ENCODE measurements at regions not wholly inside any gene's neighbourhood (a gene's known extent, or its start where the extent isn't known, plus 50 kb on each side); places are given as distances from the start of the nearest gene placed in this dataset.

DNA sequence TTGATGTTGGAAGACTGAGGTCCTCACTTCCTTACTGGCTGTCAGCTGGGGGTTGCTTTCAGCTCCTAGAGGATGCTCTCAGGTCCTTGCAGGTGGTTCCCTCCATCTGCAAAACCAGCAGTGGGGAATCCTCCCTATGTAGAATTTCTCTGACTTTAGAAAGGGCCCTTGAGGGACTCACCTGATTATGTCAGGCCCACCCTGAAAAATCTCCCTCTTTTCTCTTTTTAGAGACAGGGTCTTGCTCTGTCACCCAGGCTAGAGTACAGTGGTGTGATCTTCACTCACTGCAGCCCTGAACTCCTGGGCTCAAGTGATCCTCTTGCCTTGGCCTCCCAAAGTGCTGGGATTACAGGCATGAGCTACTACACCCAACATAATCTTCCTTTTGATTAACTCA lies 102.9 kb upstream of the MCHR2 start:
- H3K4me1 ChIP-seq, result no peaks in the 10 kb centered on the region
- peaks cover 12% of the 10 kb centered on the region; the same call in 1 of the 2 replicates for H3K27me3 ChIP-seq
- no peak overlapping the region for H3K4me3 ChIP-seq (ENCODE audit: low read depth, low read length)
- DNase-seq, result no peak
- no peaks in the 10 kb centered on the region for H3K36me3 ChIP-seq
- H3K9me3 ChIP-seq, result no peaks in the 10 kb centered on the region
- TF ChIP-seq, protein P1, sequence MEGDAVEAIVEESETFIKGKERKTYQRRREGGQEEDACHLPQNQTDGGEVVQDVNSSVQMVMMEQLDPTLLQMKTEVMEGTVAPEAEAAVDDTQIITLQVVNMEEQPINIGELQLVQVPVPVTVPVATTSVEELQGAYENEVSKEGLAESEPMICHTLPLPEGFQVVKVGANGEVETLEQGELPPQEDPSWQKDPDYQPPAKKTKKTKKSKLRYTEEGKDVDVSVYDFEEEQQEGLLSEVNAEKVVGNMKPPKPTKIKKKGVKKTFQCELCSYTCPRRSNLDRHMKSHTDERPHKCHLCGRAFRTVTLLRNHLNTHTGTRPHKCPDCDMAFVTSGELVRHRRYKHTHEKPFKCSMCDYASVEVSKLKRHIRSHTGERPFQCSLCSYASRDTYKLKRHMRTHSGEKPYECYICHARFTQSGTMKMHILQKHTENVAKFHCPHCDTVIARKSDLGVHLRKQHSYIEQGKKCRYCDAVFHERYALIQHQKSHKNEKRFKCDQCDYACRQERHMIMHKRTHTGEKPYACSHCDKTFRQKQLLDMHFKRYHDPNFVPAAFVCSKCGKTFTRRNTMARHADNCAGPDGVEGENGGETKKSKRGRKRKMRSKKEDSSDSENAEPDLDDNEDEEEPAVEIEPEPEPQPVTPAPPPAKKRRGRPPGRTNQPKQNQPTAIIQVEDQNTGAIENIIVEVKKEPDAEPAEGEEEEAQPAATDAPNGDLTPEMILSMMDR (IDR thresholded peaks at IDR 0.05; ENCODE audit: low read depth, low read length), result no peak

DNA sequence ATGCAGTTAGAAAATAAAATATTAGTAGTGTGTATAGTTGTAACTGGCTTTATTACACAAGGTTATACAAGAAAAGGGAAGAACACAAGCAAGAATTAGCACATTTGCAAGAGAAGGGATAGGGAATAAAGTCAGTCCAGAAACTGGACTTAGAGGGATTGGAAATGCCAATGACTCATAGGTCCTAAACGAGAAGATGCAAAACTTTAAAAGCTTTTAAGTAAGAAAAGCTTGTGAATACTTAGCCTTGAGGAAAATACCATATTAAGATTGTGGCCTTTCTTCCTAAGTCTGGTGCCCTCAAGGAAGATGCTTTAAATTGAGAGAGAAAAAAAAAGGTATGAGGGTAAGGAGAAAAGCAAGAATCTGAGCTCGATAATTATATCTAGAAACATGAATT lies 102.3 kb upstream of the MCHR2 start:
- DNase-seq, result no peak
- H3K9me3 ChIP-seq, result no peaks in the 10 kb centered on the region
- H3K4me1 ChIP-seq, result no peaks in the 10 kb centered on the region

DNA sequence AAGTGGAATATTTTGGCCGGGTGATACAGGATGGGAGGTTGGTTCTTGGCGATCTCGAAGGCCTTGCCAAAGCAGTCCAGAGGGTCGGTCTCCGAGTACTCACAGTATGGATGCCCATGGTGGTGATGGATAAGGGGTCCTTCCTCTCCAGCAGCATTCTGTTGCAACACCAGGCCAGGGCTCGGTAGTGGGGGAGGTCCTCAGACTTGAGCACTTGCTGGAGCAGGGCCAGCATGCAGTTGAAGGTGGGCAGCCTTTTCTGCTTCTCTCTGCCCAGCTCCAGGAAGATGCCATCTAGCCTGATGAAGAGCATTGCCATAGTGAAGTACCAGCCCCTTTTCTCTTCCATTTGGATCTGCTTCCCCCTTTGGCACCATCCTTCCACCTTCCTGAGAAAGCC lies 99.4 kb upstream of the MCHR2 start:
- Histone ChIP-seq H3K9me3 (no peaks in the 10 kb centered on the region), H3K27me3 (no peaks in the 10 kb centered on the region), H3K4me3 (ENCODE audit: low read depth, low read length) (no peak overlapping the region), H3K36me3 (no peaks in the 10 kb centered on the region), H3K4me1 (no peaks in the 10 kb centered on the region)
- DNase-seq, result no peak
- TF ChIP-seq, protein P1 (IDR thresholded peaks at IDR 0.05; ENCODE audit: low read depth, low read length), result no peak

More for the DNA sequence above, 102.3 kb upstream of the MCHR2 start:
- Histone ChIP-seq H3K27me3 (peaks cover 7% of the 10 kb centered on the region; the same call in 1 of the 2 replicates), H3K4me3 (ENCODE audit: low read depth, low read length) (no peak overlapping the region), H3K36me3 (no peaks in the 10 kb centered on the region)
- TF ChIP-seq, protein P1 (IDR thresholded peaks at IDR 0.05; ENCODE audit: low read depth, low read length), result no peak

DNA sequence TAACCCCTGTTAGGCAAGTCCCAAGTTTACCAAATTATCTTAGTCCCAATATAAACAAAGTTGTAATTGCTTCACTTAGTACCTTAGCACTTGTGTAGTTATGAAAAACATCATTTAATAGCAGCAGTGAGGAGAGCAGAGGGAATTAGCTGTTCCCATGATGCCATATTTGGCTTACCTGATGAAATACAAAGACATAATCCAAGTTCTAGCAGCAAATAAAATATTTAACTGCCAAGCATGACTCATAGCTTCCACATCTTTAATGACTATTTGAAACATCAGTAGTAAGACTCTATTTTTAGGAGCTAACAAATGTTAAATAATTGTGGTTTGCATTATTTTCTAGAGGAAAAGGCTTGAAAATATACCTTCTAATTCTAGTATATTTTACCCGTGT lies 94.0 kb upstream of the MCHR2 start:
- Histone ChIP-seq H3K36me3 (no peaks in the 10 kb centered on the region), H3K4me3 (ENCODE audit: low read depth, low read length) (no peak overlapping the region), H3K9me3 (no peaks in the 10 kb centered on the region), H3K4me1 (no peaks in the 10 kb centered on the region), H3K27me3 (no peaks in the 10 kb centered on the region)
- no peak for DNase-seq
- TF ChIP-seq, protein P1 (IDR thresholded peaks at IDR 0.05; ENCODE audit: low read depth, low read length), result no peak

DNA sequence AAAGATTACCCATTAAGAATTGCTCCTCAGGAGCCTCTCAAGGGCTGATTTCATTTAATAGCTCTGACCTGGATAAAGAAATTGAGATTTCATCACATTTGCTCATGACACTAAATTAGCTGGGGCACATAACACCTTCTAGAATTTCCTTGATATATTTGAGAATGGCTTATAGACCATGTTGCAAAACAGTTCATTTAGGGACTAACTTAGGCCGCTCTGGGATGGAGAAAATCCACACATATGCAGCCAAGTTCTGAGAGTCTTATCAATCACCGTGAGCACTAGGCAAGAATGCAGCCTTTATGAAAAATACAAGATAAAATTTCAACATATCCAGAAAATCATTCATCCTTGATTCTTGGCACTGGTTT lies 91.0 kb upstream of the MCHR2 start:
- no peaks in the 10 kb centered on the region for H3K4me1 ChIP-seq
- no peaks in the 10 kb centered on the region for H3K27me3 ChIP-seq
- TF ChIP-seq, protein P1 (IDR thresholded peaks at IDR 0.05; ENCODE audit: low read depth, low read length), result no peak
- no peak for DNase-seq
- no peak overlapping the region for H3K4me3 ChIP-seq (ENCODE audit: low read depth, low read length)
- no peaks in the 10 kb centered on the region for H3K9me3 ChIP-seq
- H3K36me3 ChIP-seq, result no peaks in the 10 kb centered on the region

DNA sequence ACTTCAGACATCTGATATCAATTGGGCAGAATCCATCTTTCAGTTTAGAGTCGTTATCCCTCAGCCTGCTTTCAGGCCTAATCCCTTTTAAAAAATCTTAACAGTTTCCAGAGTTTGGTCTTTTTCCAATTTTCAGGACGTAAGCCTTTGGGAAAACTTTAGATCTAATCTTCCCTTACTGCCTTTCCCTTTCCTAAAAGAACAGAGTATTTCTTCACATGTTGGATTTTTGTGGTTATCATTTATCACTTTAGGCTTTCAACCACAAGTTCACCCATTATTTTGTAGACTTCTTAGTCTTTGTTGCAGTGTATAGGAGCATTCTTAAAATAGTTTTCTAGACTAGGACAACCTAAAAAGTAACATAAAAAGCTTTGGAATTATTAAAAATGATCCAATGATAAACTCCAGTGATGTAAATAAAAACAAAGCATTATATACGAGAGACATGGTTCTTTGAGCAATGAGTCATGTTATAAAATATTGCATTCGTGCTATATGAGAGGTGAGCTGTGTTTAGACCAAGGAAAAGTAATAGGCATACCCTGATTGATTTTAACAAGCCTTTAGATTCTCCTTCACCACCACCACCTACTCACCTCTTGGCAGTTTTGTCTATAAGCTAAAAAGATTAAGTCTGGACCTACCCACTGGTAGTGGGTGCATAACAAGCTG lies 90.4 kb upstream of the MCHR2 start:
- H3K4me3 ChIP-seq (ENCODE audit: low read depth, low read length), result no peak overlapping the region
- H3K4me1 ChIP-seq, result no peaks in the 10 kb centered on the region
- no peaks in the 10 kb centered on the region for H3K9me3 ChIP-seq
- no peaks in the 10 kb centered on the region for H3K36me3 ChIP-seq
- H3K27me3 ChIP-seq, result no peaks in the 10 kb centered on the region
- no peak for DNase-seq
- TF ChIP-seq, protein P1 (IDR thresholded peaks at IDR 0.05; ENCODE audit: low read depth, low read length), result no peak

All from BE2C (cell line).